ENCODE measurements at regions not wholly inside any gene's neighbourhood (a gene's known extent, or its start where the extent isn't known, plus 50 kb on each side); places are given as distances from the start of the nearest gene placed in this dataset.

DNA sequence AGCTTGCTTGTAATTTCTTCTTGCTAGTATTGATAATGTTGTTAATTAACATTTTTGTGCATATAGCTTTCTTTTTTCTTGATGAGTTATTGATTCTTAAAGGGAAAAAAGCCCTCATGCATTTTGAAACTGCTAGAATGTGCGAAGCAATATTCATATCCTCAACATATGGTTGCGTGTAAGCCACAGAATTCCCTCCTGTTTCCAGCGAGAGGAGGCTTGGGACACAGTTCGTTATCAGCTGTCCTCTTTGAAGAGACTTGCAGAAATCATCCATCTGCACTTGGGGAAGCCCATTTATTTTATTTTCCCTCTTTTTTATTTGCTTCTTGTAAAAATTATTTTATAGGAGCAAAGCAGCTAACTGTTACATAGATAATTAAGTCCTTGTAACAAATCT is 398.0 kb downstream of the ADRA2A start:
- Histone ChIP-seq H3K27ac (ENCODE audit: control insufficient read depth, insufficient read depth) (no peak overlapping the region), H3K79me2 (ENCODE audit: control insufficient read depth, insufficient read depth, low read length) (no peaks in the 10 kb centered on the region), H3K4me2 (ENCODE audit: control insufficient read depth, insufficient read depth) (no peak overlapping the region), H4K20me1 (ENCODE audit: control insufficient read depth, insufficient read depth) (no peaks in the 10 kb centered on the region), H3K36me3 (ENCODE audit: control insufficient read depth in 2 of 2, insufficient read depth in 2 of 2, low read length in 1 of 2) (no peaks in the 10 kb centered on the region), H3K9ac (ENCODE audit: control insufficient read depth, insufficient read depth, low read length) (no peak overlapping the region), H3K27me3 (replicated peaks in 1 of 2; ENCODE audit: control insufficient read depth in 2 of 2, insufficient read depth in 2 of 2, low read length in 1 of 2) (no peaks in the 10 kb centered on the region), H3K9me3 (replicated peaks; ENCODE audit: control insufficient read depth, insufficient read depth, low read length) (no peaks in the 10 kb centered on the region), H3K4me1 (ENCODE audit: control insufficient read depth, insufficient read depth, low read length) (no peaks in the 10 kb centered on the region), H2AFZ (ENCODE audit: control insufficient read depth, low read depth, low read length) (no peak overlapping the region), H3K4me3 (no peak overlapping the region)
- no peak for DNase-seq (ENCODE audit: low read depth, low spot score)
- SMC1A ChIA-PET (ENCODE audit: uncharacterized antibody, unreplicated experiment) = interaction anchor here (0.8 kb wide), 1 partner anchor 8 kb away, joined by 3 read pairs; no protein-coding TSS in a partner anchor
- in situ Hi-C loops (cut with MboI) (no loop called here), intact Hi-C loops (cut with micrococcal nuclease; ENCODE audit: unreplicated experiment) (no loop called here)
- RAD21 ChIA-PET (ENCODE audit: unreplicated experiment) = no interaction called here
- POLR2A ChIA-PET = no interaction called here
- CTCF ChIA-PET = interaction anchor here (0.6 to 1.5 kb wide), 2 partner anchors 9 to 124 kb away, joined by 3 read pairs; no protein-coding TSS in a partner anchor
- no peak for FAIRE-seq
- WGBS (ENCODE audit: insufficient coverage, insufficient replicate concordance, low lambda C conversion rate, missing lambda C conversion rate) = 34% methylated on average over 4 of the region's 4 CpGs
- ATAC-seq = no peak
- no TSS peak for BruUV-seq (replicated peaks)
- TF ChIP-seq PML (IDR thresholded peaks at IDR 0.05; ENCODE audit: low read length) = no peak
- no peak for TF ChIP-seq EED (IDR thresholded peaks at IDR 0.05; ENCODE audit: low read depth)
- TF ChIP-seq NFYA (IDR thresholded peaks at IDR 0.05; ENCODE audit: borderline replicate concordance, low read depth, low read length) = no peak
- no peak for TF ChIP-seq POU2F2 (IDR thresholded peaks at IDR 0.05; ENCODE audit: borderline replicate concordance, low read depth, low read length)
- no peak for TF ChIP-seq PAX8 (IDR thresholded peaks at IDR 0.05)
- TF ChIP-seq ZNF24 (IDR thresholded peaks at IDR 0.05) = no peak
- TF ChIP-seq RCOR1 (conservative IDR thresholded peaks at IDR 0.05; ENCODE audit: low read depth, low read length) = no peak
- TF ChIP-seq CHD4 (IDR thresholded peaks at IDR 0.05) = no peak
- TF ChIP-seq SMAD5 (IDR thresholded peaks at IDR 0.05; ENCODE audit: low read depth) = no peak
- TF ChIP-seq, protein P1, sequence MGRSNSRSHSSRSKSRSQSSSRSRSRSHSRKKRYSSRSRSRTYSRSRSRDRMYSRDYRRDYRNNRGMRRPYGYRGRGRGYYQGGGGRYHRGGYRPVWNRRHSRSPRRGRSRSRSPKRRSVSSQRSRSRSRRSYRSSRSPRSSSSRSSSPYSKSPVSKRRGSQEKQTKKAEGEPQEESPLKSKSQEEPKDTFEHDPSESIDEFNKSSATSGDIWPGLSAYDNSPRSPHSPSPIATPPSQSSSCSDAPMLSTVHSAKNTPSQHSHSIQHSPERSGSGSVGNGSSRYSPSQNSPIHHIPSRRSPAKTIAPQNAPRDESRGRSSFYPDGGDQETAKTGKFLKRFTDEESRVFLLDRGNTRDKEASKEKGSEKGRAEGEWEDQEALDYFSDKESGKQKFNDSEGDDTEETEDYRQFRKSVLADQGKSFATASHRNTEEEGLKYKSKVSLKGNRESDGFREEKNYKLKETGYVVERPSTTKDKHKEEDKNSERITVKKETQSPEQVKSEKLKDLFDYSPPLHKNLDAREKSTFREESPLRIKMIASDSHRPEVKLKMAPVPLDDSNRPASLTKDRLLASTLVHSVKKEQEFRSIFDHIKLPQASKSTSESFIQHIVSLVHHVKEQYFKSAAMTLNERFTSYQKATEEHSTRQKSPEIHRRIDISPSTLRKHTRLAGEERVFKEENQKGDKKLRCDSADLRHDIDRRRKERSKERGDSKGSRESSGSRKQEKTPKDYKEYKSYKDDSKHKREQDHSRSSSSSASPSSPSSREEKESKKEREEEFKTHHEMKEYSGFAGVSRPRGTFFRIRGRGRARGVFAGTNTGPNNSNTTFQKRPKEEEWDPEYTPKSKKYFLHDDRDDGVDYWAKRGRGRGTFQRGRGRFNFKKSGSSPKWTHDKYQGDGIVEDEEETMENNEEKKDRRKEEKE (IDR thresholded peaks at IDR 0.05) = no peak
- no peak for TF ChIP-seq BACH1 (IDR thresholded peaks at IDR 0.05; ENCODE audit: borderline replicate concordance)
- no peak for TF ChIP-seq IRF4 (IDR thresholded peaks at IDR 0.05; ENCODE audit: low read depth, low read length)
- no peak for TF ChIP-seq KLF5 (IDR thresholded peaks at IDR 0.05; ENCODE audit: partially characterized antibody)
- TF ChIP-seq, protein P2, sequence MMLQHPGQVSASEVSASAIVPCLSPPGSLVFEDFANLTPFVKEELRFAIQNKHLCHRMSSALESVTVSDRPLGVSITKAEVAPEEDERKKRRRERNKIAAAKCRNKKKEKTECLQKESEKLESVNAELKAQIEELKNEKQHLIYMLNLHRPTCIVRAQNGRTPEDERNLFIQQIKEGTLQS (IDR thresholded peaks at IDR 0.05; ENCODE audit: borderline replicate concordance, extremely low read depth, low read depth, low read length) = no peak
- TF ChIP-seq, protein P3, sequence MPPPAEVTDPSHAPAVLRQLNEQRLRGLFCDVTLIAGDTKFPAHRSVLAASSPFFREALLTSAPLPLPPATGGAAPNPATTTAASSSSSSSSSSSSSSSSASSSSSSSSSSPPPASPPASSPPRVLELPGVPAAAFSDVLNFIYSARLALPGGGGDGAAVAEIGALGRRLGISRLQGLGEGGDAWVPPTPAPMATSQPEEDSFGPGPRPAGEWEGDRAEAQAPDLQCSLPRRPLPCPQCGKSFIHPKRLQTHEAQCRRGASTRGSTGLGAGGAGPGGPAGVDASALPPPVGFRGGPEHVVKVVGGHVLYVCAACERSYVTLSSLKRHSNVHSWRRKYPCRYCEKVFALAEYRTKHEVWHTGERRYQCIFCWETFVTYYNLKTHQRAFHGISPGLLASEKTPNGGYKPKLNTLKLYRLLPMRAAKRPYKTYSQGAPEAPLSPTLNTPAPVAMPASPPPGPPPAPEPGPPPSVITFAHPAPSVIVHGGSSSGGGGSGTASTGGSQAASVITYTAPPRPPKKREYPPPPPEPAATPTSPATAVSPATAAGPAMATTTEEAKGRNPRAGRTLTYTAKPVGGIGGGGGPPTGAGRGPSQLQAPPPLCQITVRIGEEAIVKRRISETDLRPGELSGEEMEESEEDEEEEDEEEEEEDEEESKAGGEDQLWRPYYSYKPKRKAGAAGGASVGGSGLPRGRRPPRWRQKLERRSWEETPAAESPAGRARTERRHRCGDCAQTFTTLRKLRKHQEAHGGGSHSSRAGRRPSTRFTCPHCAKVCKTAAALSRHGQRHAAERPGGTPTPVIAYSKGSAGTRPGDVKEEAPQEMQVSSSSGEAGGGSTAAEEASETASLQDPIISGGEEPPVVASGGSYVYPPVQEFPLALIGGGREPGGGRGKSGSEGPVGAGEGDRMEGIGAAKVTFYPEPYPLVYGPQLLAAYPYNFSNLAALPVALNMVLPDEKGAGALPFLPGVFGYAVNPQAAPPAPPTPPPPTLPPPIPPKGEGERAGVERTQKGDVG (CRISPR knock-in tag; IDR thresholded peaks at IDR 0.05) = no peak
